LNCAP (cell line): ENCODE measurements at regions not wholly inside any gene's neighbourhood (a gene's known extent, or its start where the extent isn't known, plus 50 kb on each side); places are given as distances from the start of the nearest gene placed in this dataset.

Experiments
- TF ChIP-seq, protein P1 (sequence below): fragments of 450-650 bp; IDR thresholded peaks from 2 replicates; pipeline ENCODE4 v1.5.1; 2017; ENCODE audit warnings: mild to moderate bottlenecking

DNA sequence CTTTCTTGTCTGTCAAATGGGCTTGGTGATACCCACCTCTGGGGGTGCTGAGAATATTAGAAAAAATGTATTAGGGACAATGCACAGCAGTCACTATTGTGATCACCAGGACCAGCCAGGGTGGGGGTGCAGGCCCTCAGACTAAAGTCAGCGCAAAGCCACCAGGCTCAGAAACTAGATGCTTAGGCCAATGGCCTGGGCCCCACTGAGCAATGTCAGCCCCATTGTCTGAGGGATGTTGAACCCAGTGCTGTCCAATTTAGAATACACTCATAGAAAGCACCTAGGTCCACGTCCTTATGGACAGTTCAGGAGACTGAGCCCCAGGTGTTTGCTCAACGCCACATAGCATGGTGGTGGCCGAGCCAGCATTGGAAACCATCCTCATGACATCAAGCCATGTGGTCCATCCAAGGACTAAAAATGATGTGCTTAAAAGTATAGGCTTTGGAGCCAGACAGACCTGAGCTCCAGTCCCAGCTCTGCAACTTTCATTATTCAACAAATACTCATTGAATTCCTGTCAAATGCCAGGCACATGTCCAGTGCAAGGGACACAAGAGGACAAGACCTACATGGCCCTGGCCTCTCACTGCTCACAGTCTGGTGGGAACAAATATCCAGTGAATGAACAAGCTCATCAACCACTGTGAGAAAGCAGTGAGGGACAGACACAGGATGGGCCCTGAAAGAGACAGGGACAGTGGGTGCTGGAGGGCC, 273.8 kb downstream of the MATN1 start:
- TF ChIP-seq, protein P1, sequence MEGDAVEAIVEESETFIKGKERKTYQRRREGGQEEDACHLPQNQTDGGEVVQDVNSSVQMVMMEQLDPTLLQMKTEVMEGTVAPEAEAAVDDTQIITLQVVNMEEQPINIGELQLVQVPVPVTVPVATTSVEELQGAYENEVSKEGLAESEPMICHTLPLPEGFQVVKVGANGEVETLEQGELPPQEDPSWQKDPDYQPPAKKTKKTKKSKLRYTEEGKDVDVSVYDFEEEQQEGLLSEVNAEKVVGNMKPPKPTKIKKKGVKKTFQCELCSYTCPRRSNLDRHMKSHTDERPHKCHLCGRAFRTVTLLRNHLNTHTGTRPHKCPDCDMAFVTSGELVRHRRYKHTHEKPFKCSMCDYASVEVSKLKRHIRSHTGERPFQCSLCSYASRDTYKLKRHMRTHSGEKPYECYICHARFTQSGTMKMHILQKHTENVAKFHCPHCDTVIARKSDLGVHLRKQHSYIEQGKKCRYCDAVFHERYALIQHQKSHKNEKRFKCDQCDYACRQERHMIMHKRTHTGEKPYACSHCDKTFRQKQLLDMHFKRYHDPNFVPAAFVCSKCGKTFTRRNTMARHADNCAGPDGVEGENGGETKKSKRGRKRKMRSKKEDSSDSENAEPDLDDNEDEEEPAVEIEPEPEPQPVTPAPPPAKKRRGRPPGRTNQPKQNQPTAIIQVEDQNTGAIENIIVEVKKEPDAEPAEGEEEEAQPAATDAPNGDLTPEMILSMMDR: no peak

DNA sequence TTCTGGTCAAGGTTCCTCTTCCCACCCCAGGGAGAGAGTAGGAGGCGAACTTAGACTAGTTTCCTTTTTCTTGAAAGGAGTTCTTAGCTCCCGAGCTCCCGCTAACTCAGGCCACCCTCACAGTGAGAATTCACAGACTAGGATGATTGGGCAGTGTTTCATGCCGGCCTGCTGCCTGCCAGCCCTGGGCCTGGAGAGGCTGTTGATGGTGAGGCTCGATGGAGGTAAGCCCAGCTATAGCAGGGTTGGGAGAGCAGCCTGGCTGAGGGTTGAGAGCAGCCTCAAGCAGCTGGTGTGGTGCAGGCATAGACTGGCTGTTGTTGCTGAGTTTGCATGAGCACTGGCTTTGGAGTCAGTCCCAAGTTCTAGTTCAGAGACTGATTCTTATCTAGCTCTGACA, 274.4 kb downstream of the MATN1 start:
- TF ChIP-seq, protein P1: no peak

DNA sequence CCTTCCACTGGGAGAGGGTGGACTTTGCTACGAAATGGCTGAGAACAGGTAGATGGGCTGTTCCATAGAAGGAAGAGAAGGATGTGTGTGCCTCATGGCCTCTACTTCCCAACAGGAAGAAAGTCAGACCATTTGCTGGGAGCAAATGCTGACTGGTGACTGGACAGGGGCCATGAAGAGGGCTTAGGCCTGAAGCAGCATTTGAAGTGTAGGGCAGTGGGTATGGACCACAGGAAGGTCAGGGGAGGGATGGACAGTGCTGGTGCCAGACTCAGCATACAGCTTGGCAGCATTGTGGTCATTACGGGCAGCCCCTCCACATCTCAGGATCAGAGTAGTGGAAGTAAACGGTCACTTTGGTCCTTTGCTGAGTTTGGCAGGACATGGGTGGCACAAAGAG, 275.7 kb downstream of the MATN1 start:
- TF ChIP-seq, protein P1: no peak

DNA sequence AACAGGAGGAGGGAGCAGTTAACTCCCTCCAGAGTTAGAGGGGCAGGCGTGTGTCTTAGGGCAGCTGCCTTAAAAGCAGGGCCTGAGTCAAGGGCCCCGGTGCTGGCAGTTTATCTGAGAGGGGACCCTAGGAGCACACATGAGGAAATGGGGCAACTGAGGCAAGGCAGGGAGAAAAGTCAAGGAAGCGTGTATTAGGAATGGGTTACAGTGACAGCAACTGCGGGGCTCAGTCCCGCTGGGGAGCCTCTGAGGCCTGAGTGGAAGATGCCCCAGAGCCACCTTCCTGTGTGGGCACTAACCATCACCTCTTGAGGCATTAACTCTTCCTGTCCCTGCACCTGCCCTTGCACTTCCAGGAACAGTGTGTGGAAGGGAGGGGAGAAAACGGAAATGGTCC, 276.3 kb downstream of the MATN1 start:
- TF ChIP-seq, protein P1: no peak

DNA sequence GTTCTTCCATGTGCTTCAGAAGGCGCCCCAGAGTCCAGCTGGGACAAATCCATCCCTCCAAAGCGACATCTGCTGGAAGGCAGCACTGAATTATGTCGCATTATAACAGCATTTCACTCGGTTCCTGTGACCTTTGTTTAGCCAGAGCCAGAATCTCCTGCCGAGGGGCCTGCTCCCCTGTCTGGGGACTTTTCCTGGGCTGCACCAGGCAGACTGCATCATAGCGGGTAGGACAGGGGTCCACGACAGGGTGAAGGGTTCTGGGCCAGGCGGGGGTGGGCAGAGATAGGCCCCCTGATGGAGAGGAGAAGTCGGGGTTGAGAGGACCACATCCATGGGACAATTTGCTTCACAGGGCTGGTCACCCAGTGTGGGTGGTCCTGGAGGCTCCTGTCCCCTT, 276.9 kb downstream of the MATN1 start:
- TF ChIP-seq, protein P1: no peak

DNA sequence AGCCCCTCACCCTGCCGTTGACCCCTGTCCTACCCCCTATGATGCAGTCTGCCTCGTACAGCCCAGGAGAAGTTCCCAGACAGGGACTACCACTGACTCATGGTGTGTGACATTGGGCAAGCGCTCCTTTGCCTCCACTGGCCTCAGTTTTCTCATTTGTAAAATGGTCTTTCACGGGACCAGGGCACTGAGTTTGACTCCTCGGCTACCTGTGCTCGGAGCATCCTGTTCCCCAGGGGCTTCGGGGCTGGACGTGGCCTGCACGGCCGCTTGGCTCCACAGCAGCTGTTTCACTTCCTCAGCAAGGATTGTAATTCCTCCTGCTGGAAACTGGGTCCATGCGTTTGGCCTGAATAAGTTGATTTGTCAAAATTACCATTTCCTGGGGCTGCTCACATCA, 277.3 kb downstream of the MATN1 start:
- TF ChIP-seq, protein P1: no peak

DNA sequence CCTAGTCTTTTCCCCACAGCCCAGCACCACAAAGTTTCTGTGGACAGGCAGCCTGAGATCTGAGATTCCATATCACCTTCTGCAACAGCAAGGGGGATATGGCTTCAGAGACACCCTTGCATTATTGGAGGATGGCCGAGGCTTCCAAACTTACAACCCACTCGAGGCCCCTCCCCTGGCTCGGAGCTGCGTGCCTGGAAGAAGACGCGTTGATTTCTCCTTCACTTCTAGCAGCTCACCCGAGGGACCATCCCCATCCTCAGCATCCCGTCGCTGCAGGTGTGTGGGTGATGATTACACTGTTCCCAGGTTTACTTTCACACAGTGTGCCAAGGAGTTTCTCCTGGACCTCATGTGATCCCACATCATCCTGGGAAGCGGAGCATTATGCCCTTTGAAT, 277.9 kb downstream of the MATN1 start:
- TF ChIP-seq, protein P1: no peak

DNA sequence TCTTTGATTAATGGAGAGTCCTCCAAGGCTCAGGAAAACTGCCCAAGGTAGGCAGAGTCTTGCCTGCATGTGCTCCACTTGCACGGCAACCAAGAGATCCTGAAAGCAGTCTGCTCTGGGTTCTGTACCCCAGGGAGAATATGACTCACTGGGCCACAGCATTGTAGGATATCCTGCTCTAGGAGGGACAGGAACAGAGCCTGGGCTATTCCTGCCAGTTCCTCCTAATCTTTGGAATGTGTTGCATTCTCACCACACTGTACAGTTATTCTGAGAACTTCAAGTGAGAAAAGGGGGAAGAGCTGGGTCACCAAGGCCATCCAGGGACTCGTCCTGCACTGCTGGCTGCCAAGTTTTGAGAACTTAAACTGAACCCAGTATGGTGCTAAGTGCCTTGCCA, 278.5 kb downstream of the MATN1 start:
- TF ChIP-seq, protein P1: no peak
